ENCODE measurements at regions not wholly inside any gene's neighbourhood (a gene's known extent, or its start where the extent isn't known, plus 50 kb on each side); places are given as distances from the start of the nearest gene placed in this dataset.

GRCh38 chr9:23382418-23382817, 443.6 kb downstream of the ELAVL2 start:
- DNase-seq (ENCODE audit: low spot score in 2 of 2) = no peak
- no peak for FAIRE-seq

- no peak for FAIRE-seq
Measured at GRCh38 chr9:23394189-23394588, 431.9 kb downstream of the ELAVL2 start.

GRCh38 chr9:23408874-23409273, 417.2 kb downstream of the ELAVL2 start:
- FAIRE-seq = no peak
- no peak for DNase-seq (ENCODE audit: low spot score in 2 of 2)

More at GRCh38 chr9:23394189-23394588, 431.9 kb downstream of the ELAVL2 start:
- DNase-seq (ENCODE audit: low spot score in 2 of 2) = no peak

GRCh38 chr9:23412046-23412445, 414.0 kb downstream of the ELAVL2 start:
- DNase-seq (ENCODE audit: low spot score in 2 of 2) = no peak
- no peak for FAIRE-seq

GRCh38 chr9:23412458-23412857, 413.6 kb downstream of the ELAVL2 start:
- FAIRE-seq = no peak

GRCh38 chr9:23413541-23413940, 412.5 kb downstream of the ELAVL2 start:
- no peak for FAIRE-seq
- DNase-seq (ENCODE audit: low spot score in 2 of 2) = no peak

More at GRCh38 chr9:23412458-23412857, 413.6 kb downstream of the ELAVL2 start:
- peak in 1 of 2 donors; percentile 4 for DNase-seq (ENCODE audit: low spot score in 2 of 2)

- DNase-seq (ENCODE audit: low spot score in 2 of 2) (no peak), FAIRE-seq (no peak)
Measured at GRCh38 chr9:23423999-23424398, 402.0 kb downstream of the ELAVL2 start.

- no peak for FAIRE-seq
- DNase-seq (ENCODE audit: low spot score in 2 of 2) = no peak
Measured at GRCh38 chr9:23426144-23426543, 399.9 kb downstream of the ELAVL2 start.

GRCh38 chr9:23431459-23431858, 394.6 kb downstream of the ELAVL2 start:
- DNase-seq (ENCODE audit: low spot score in 2 of 2) = no peak
- no peak for FAIRE-seq

- FAIRE-seq (no peak), DNase-seq (ENCODE audit: low spot score in 2 of 2) (no peak)
Measured at GRCh38 chr9:23434654-23435053, 391.4 kb downstream of the ELAVL2 start.

GRCh38 chr9:23438299-23438907, 387.6 kb downstream of the ELAVL2 start:
- DNase-seq (ENCODE audit: low spot score in 2 of 2) = no peak
- no peak for FAIRE-seq

- DNase-seq (ENCODE audit: low spot score in 2 of 2) = no peak
- FAIRE-seq = no peak
Measured at GRCh38 chr9:23441275-23441674, 384.8 kb downstream of the ELAVL2 start.

GRCh38 chr9:23444658-23445057, 381.4 kb downstream of the ELAVL2 start:
- DNase-seq (ENCODE audit: low spot score in 2 of 2) (no peak), FAIRE-seq (no peak)

GRCh38 chr9:23447166-23447565, 378.9 kb downstream of the ELAVL2 start:
- FAIRE-seq = no peak

GRCh38 chr9:23447944-23448343, 378.1 kb downstream of the ELAVL2 start:
- no peak for DNase-seq (ENCODE audit: low spot score in 2 of 2)
- no peak for FAIRE-seq

More at GRCh38 chr9:23447166-23447565, 378.9 kb downstream of the ELAVL2 start:
- DNase-seq (ENCODE audit: low spot score in 2 of 2) = peak in 1 of 2 donors; percentile 17

GRCh38 chr9:23451802-23452418, 374.1 kb downstream of the ELAVL2 start:
- DNase-seq (ENCODE audit: low spot score in 2 of 2) (no peak), FAIRE-seq (no peak)

GRCh38 chr9:23464275-23464674, 361.8 kb downstream of the ELAVL2 start:
- FAIRE-seq (no peak), DNase-seq (ENCODE audit: low spot score in 2 of 2) (no peak)

- FAIRE-seq (no peak), DNase-seq (ENCODE audit: low spot score in 2 of 2) (no peak)
Measured at GRCh38 chr9:23467276-23467675, 358.8 kb downstream of the ELAVL2 start.

GRCh38 chr9:23477908-23478307, 348.1 kb downstream of the ELAVL2 start:
- DNase-seq (ENCODE audit: low spot score in 2 of 2) (no peak), FAIRE-seq (no peak)

GRCh38 chr9:23483566-23483965, 342.5 kb downstream of the ELAVL2 start:
- no peak for FAIRE-seq
- no peak for DNase-seq (ENCODE audit: low spot score in 2 of 2)

- peak; percentile 11 to 29 for DNase-seq (ENCODE audit: low spot score in 2 of 2)
- no peak for FAIRE-seq
Measured at GRCh38 chr9:23492126-23493002, 333.7 kb downstream of the ELAVL2 start.
